GM20000 (cell line): ENCODE measurements at regions not wholly inside any gene's neighbourhood (a gene's known extent, or its start where the extent isn't known, plus 50 kb on each side); places are given as distances from the start of the nearest gene placed in this dataset.

Experiments used
- DNase-seq: peaks from one replicate; pipeline ENCODE4 v3.0.0; 2012; ENCODE audit warnings: low spot score
- TF ChIP-seq, protein P1 (sequence below): IDR thresholded peaks from 2 replicates; pipeline ENCODE4 v1.5.1; 2012; ENCODE audit warnings: mild to moderate bottlenecking, control low read depth; ENCODE audit errors: extremely low read depth, missing control alignments

DNA sequence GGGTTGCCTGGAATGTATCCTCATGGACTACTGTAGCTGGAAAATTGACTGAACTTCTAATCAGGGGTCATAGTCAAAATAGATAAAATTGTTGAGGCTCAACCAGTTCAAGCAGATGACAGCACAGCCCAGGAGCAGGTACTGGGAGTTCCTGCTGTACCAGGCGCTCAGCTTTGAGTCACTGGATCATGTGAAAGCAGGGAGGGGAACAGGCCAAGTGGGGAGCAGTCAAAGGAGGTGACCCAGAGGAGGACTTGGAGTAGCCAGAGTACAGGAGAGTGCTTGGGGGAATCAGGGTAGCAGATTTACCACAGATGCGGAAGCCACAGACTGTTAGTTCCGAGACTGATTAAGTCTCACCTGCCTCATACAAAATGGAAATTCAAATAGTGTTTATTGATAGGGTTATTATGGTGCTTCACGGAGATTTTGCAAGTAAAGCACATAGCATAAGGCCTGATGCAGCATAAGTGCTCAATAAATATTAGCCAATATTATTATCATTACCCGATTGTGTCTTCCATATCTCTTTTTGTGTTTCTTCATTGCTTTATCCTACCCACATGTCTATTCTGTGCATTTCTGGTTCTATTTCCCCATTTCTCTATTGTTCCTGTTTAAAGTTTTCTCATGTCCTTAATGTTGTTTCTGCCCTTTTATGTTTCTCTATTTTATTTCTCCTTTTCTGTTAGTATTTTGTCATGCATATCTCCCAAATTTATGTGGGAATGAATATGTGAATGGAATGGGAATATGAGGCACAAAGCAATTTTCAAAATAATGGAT, 369.2 kb upstream of the MCTP2 start:
- DNase-seq, result no peak
- TF ChIP-seq, protein P1, sequence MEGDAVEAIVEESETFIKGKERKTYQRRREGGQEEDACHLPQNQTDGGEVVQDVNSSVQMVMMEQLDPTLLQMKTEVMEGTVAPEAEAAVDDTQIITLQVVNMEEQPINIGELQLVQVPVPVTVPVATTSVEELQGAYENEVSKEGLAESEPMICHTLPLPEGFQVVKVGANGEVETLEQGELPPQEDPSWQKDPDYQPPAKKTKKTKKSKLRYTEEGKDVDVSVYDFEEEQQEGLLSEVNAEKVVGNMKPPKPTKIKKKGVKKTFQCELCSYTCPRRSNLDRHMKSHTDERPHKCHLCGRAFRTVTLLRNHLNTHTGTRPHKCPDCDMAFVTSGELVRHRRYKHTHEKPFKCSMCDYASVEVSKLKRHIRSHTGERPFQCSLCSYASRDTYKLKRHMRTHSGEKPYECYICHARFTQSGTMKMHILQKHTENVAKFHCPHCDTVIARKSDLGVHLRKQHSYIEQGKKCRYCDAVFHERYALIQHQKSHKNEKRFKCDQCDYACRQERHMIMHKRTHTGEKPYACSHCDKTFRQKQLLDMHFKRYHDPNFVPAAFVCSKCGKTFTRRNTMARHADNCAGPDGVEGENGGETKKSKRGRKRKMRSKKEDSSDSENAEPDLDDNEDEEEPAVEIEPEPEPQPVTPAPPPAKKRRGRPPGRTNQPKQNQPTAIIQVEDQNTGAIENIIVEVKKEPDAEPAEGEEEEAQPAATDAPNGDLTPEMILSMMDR, result no peak

DNA sequence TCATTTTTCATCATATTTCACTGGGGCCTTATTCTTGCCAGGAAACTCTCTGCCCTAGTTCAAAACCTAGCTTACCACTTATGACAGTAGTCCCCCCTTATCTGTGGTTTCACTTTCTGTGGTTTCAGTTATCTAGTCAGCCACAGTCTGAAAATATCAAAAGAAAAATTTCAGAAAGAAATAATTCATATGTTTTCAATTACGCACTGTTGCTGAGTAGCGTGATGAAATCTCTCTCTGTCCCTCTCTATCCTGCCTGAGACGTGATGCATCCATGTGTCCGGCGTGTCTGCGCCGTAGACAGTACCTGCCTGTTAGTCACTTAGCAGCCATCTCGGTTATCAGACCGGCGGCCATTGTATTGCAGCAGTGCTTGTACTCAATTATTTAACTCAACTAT, 369.9 kb upstream of the MCTP2 start:
- TF ChIP-seq, protein P1, result no peak

DNA sequence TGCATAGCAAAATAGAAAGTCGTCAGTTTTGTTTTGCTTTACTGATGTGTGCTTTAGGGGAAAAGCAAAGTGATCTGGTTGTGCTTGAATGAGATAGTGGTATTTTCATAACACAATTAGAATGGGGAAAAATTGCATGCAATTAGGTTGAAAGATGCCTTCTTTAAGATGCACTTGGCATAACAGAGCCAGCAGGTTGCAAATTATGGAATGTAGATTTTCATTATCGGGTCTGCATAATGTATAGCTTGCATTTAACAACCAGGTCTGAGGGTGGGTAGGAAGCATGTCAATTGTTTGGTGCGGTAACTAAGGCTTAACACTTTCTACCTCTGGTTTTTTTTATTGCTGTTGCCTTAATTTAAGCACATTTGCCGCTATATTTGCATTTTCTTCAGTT, 370.7 kb upstream of the MCTP2 start:
- DNase-seq, result no peak
- TF ChIP-seq, protein P1, result no peak

More for the DNA sequence above, 369.9 kb upstream of the MCTP2 start:
- DNase-seq, result no peak

DNA sequence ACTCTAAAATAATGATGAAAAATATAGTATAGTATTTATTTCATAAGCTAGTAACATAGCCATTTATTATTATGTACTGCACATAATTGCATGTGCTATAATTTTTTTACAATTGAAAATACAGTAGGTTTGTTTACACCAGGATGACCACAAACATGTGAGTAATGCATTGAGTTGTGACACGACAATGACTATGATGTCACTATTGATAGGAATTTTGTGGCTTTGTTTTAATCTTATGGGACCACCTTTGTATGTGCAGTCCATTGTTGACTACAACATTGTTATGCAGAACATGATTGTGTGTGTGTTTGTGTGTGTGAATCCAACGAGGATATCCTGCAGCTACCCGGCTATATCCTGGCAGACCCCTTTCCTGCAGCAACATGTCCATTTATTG, 372.2 kb upstream of the MCTP2 start:
- TF ChIP-seq, protein P1, result no peak
- no peak for DNase-seq

DNA sequence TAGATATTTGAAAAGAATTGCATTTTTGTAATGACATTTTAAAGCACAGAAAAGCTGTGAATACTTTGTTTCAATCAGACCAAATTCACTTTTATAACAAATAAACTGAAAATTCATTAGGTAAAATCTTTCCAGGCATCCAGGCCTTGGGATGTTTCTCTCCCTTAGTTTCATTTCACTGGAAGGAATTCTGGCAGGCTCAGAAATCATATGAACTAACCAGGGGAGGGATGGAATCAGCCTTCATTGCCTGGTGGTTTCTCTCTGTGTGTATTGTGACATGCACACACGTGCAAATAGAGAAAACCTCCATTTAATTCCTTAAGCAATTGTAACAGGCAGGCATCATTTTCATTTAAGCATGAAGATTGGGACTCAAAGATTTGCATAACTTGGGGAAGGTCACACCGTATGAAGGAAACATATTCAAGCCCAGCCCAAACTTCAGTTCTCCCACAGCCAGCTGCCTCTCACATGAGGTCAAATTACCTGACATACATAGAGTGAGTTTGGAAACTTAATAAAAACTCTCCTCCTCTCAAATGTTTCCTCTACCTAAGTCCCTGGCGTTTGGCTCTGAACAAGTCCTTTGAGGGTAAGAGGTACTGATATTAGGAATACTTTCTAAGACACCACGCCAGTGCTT, 376.1 kb upstream of the MCTP2 start:
- no peak for DNase-seq
- TF ChIP-seq, protein P1, result no peak

DNA sequence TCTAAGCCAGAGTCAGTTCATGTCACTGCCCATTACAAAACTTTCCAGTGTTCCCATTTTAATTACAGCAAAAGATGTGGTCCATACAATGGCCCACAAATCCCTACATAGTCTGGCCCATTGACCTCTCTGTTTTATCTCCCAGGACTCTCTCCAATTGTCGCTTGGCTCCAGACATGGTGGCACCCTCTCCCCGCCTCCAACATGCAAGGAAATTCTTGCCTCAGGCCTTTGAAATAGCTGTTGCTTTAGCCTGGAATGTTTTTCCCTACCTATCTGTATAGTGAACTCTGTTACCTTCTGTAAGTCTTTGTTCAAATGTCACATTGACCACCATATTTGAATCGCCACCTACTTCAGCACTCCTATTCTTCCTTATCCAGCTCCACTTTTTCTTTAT, 377.3 kb upstream of the MCTP2 start:
- TF ChIP-seq, protein P1, result no peak
- no peak for DNase-seq

DNA sequence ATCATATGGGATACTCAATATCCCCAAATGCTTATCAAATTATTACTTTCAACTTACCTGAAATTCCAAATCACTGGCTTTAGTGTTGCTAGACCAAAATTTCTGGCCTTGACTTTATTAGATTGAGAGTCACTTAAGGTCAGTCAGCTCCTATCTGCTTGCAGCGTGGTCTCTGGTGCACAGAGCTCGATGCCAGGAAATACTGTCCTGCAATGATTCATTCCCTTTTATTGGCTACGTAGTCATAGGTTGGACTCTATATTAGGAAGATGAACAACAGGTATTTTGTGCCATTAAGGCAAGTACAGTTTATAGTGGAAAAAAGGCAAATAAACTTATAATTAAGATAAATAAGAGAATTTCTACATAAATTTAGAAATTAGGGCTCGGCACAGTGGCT, 378.6 kb upstream of the MCTP2 start:
- TF ChIP-seq, protein P1, result no peak
- no peak for DNase-seq
